Breast epithelium (tissue), 3 donors: ENCODE measurements at regions not wholly inside any gene's neighbourhood (a gene's known extent, or its start where the extent isn't known, plus 50 kb on each side); places are given as distances from the start of the nearest gene placed in this dataset.

Source experiments
- CTCF ChIP-seq, 3 donors: fragments of 450-650 bp; IDR thresholded peaks; one replicate each; pipeline ENCODE4 v1.5.1; 2016 to 2017; ENCODE audit warnings: antibody characterized with exemption in 3 of 3, mild to moderate bottlenecking in 3 of 3, moderate library complexity in 3 of 3
- POLR2A ChIP-seq: fragments of 450-650 bp; IDR thresholded peaks from one replicate; pipeline ENCODE4 v1.6.1; 2016; ENCODE audit warnings: antibody characterized with exemption, mild to moderate bottlenecking, moderate library complexity

- TF ChIP-seq CTCF (IDR thresholded peaks at IDR 0.05) (no peak), POLR2A (no peak)
These were observed 442.1 kb upstream of the TCF4 start for GRCh38 chr18:56030060-56030459.
